Gastrocnemius medialis (tissue), 4 donors: ENCODE measurements at regions not wholly inside any gene's neighbourhood (a gene's known extent, or its start where the extent isn't known, plus 50 kb on each side); places are given as distances from the start of the nearest gene placed in this dataset.

Source experiments
- ATAC-seq, 2 donors: fragments of 150-250 bp; one replicate each; pipeline ENCODE4 v1.9.1; 2016
- DNase-seq, 2 donors: peaks; one replicate each; pipeline ENCODE4 v3.0.0-alpha.2; 2019
- H3K27ac ChIP-seq, 4 donors: fragments of 200-600 bp; sonication (generic); 1 replicate in 1 of 4; 2 replicates in 3 of 4; pipeline ENCODE4 v1.5.1; 2016 to 2018; ENCODE audit warnings: mild to moderate bottlenecking in 2 of 4, moderate library complexity in 1 of 4
- H3K27me3 ChIP-seq, 3 donors: fragments of 200-600 bp; sonication (generic) in 2 of 3; 1 replicate in 1 of 3; 2 replicates in 2 of 3; pipeline versions ENCODE4 v1.5.1 to v1.6.0; 2016 to 2019; ENCODE audit warnings: mild to moderate bottlenecking in 1 of 3, moderate library complexity in 1 of 3
- H3K36me3 ChIP-seq, 2 donors: fragments of 200-600 bp; sonication (generic) in 1 of 2; one replicate each; pipeline ENCODE4 v1.5.1; 2017 to 2018
- H3K4me1 ChIP-seq, 2 donors: fragments of 200-600 bp; sonication (generic) in 1 of 2; one replicate each; pipeline ENCODE4 v1.5.1; 2016 to 2017; ENCODE audit warnings: mild to moderate bottlenecking in 2 of 2
- H3K4me3 ChIP-seq, 4 donors: fragments of 200-600 bp; sonication (generic) in 3 of 4; 1 replicate in 1 of 4; 2 replicates in 3 of 4; pipeline ENCODE4 v1.5.1; 2016 to 2019; ENCODE audit warnings: mild to moderate bottlenecking in 2 of 4
- H3K9me3 ChIP-seq, 3 donors: fragments of 200-600 bp; sonication (generic) in 2 of 3; 1 replicate in 1 of 3; 2 replicates in 2 of 3; pipeline ENCODE4 v1.5.1; 2016 to 2019
- POLR2A ChIP-seq, 2 donors: fragments of 450-650 bp; IDR thresholded peaks; one replicate each; pipeline ENCODE4 v1.6.1; 2017; ENCODE audit warnings: antibody characterized with exemption in 2 of 2, mild to moderate bottlenecking in 2 of 2, moderate library complexity in 2 of 2
- in situ Hi-C, 4 donors: fragments of 200-750 bp; cut with MboI; loops; one replicate each; pipeline versions ENCODE4 v1.15.0 to v1.8.0; 2017; ENCODE audit warnings: low sequenced_read_pairs in 4 of 4
- intact Hi-C: fragments of 100-400 bp; cut with DNase I; formaldehyde crosslinking; loops from one replicate; pipeline ENCODE4 v1.15.1; 2023; ENCODE audit warnings: low total_unique reads
- TF ChIP-seq, protein P1 (sequence below), 5 experiments: fragments of 450-650 bp in 3 of 5; fragments of 200-600 bp in 2 of 5; sonication (generic) in 2 of 5; IDR thresholded peaks in 4 of 5; conservative IDR thresholded peaks in 1 of 5; 1 replicate in 4 of 5; 2 replicates in 1 of 5; pipeline ENCODE4 v1.5.1; 2016 to 2019; ENCODE audit warnings: antibody characterized with exemption in 5 of 5, mild to moderate bottlenecking in 3 of 5, moderate library complexity in 3 of 5

DNA sequence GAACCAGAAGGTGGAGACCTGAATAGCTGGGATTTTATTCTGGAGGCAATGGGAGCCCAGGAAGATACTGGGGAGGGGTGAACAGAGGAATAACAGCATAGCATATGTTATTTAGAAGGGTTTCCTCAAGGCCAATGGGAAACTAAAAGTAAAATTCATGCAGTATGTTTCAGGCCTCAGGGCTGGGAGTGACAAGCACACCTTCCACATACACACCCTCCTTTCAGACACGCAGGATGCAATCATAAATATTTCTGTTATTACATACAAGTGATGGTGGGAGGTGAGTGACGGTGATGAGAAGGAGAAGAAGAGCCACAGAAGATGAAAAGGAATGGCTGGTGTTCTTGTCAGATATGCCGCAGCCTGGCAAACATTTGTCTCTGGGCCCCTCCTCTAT, 106.1 kb upstream of the FLRT2 start:
- Histone ChIP-seq H3K4me1 (no peaks in the 10 kb centered on the region), H3K4me3 (no peak overlapping the region), H3K9me3 (no peaks in the 10 kb centered on the region), H3K36me3 (no peaks in the 10 kb centered on the region), H3K27ac (no peak overlapping the region), H3K27me3 (no peaks in the 10 kb centered on the region)
- in situ Hi-C loops = no loop called here
- intact Hi-C loops = no loop called here
- no peak for TF ChIP-seq POLR2A (IDR thresholded peaks at IDR 0.05)
- TF ChIP-seq, protein P1, sequence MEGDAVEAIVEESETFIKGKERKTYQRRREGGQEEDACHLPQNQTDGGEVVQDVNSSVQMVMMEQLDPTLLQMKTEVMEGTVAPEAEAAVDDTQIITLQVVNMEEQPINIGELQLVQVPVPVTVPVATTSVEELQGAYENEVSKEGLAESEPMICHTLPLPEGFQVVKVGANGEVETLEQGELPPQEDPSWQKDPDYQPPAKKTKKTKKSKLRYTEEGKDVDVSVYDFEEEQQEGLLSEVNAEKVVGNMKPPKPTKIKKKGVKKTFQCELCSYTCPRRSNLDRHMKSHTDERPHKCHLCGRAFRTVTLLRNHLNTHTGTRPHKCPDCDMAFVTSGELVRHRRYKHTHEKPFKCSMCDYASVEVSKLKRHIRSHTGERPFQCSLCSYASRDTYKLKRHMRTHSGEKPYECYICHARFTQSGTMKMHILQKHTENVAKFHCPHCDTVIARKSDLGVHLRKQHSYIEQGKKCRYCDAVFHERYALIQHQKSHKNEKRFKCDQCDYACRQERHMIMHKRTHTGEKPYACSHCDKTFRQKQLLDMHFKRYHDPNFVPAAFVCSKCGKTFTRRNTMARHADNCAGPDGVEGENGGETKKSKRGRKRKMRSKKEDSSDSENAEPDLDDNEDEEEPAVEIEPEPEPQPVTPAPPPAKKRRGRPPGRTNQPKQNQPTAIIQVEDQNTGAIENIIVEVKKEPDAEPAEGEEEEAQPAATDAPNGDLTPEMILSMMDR (IDR thresholded peaks at IDR 0.05 in 4 of 5, conservative IDR thresholded peaks at IDR 0.05 in 1 of 5) = no peak
- ATAC-seq = no peak
- DNase-seq = no peak

- Histone ChIP-seq H3K4me1 (no peaks in the 10 kb centered on the region), H3K27me3 (no peaks in the 10 kb centered on the region), H3K36me3 (no peaks in the 10 kb centered on the region), H3K9me3 (no peaks in the 10 kb centered on the region), H3K27ac (no peak overlapping the region), H3K4me3 (no peak overlapping the region)
- no peak for DNase-seq
- in situ Hi-C loops (no loop called here), intact Hi-C loops (no loop called here)
- ATAC-seq = no peak
- TF ChIP-seq, protein P1 (IDR thresholded peaks at IDR 0.05 in 4 of 5, conservative IDR thresholded peaks at IDR 0.05 in 1 of 5) = no peak
- no peak for TF ChIP-seq POLR2A (IDR thresholded peaks at IDR 0.05)
Observed at GRCh38 chr14:85425507-85425906, 104.4 kb upstream of the FLRT2 start.

GRCh38 chr14:85426068-85426935, 103.6 kb upstream of the FLRT2 start:
- no peaks in the 10 kb centered on the region for H3K9me3 ChIP-seq
- in situ Hi-C loops (no loop called here), intact Hi-C loops (no loop called here)
- TF ChIP-seq, protein P1 (IDR thresholded peaks at IDR 0.05 in 4 of 5, conservative IDR thresholded peaks at IDR 0.05 in 1 of 5) = no peak
- TF ChIP-seq POLR2A (IDR thresholded peaks at IDR 0.05) = no peak
- no peaks in the 10 kb centered on the region for H3K36me3 ChIP-seq
- no peak overlapping the region for H3K27ac ChIP-seq
- H3K4me1 ChIP-seq = no peaks in the 10 kb centered on the region
- ATAC-seq (no peak), DNase-seq (no peak)
- no peaks in the 10 kb centered on the region for H3K27me3 ChIP-seq
- H3K4me3 ChIP-seq = no peak overlapping the region

- in situ Hi-C loops = no loop called here
Observed at GRCh38 chr14:85428926-85429325, 101.0 kb upstream of the FLRT2 start.

More at GRCh38 chr14:85428926-85429325, 101.0 kb upstream of the FLRT2 start:
- Histone ChIP-seq H3K4me1 (no peaks in the 10 kb centered on the region), H3K27ac (no peak overlapping the region), H3K36me3 (no peaks in the 10 kb centered on the region), H3K9me3 (no peaks in the 10 kb centered on the region), H3K27me3 (no peaks in the 10 kb centered on the region), H3K4me3 (no peak overlapping the region)
- TF ChIP-seq, protein P1 (IDR thresholded peaks at IDR 0.05 in 4 of 5, conservative IDR thresholded peaks at IDR 0.05 in 1 of 5) = no peak
- TF ChIP-seq POLR2A (IDR thresholded peaks at IDR 0.05) = no peak
- DNase-seq (no peak), ATAC-seq (no peak)
- intact Hi-C loops = no loop called here
